C1 segment of cervical spinal cord (tissue), 14 donors: ENCODE measurements at regions not wholly inside any gene's neighbourhood (a gene's known extent, or its start where the extent isn't known, plus 50 kb on each side); places are given as distances from the start of the nearest gene placed in this dataset.

Experiments used
- DNase-seq, 14 donors: peaks; one replicate each; lab custom pipeline; 2025; lab: John Stamatoyannopoulos, UW

DNA sequence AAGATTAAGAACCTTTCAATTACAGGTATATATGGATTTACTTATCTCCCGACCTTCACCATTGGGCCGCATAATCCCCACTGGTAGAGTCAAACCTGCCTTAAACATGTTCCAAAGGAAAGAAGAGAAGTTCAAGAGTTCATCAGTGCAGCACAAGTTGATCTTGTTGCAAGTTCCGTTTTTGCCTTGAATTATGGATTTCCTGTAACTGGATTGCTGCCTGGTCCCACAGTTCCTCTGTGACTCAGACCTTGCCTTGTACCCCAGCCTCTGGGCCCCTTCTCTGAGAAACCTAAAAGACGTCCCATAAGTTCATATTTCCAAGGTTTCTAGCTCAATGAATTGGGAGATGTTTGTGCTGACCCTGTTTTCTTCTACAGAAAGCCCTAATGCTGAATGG, 112.5 kb upstream of the THBS1 start:
- no peak for DNase-seq

DNA sequence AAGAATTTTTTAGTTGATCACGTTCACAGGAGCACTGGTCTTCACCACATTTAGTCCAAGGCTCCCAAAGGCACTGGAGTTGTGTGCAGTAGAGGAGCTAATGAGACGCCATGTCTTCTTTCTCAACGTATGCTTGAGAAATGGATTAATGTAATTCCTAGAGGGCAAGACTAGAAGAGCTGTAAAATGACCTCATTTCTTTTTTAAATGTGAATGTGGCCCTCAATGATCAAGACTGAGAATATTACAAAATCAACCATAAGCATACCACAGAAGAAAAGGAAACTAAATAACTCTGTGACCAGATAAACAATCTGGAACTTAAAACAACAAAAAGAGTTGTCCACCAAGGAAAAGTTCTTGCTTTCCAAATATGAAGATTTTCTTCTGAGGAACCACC, 112.1 kb upstream of the THBS1 start:
- no peak for DNase-seq

DNA sequence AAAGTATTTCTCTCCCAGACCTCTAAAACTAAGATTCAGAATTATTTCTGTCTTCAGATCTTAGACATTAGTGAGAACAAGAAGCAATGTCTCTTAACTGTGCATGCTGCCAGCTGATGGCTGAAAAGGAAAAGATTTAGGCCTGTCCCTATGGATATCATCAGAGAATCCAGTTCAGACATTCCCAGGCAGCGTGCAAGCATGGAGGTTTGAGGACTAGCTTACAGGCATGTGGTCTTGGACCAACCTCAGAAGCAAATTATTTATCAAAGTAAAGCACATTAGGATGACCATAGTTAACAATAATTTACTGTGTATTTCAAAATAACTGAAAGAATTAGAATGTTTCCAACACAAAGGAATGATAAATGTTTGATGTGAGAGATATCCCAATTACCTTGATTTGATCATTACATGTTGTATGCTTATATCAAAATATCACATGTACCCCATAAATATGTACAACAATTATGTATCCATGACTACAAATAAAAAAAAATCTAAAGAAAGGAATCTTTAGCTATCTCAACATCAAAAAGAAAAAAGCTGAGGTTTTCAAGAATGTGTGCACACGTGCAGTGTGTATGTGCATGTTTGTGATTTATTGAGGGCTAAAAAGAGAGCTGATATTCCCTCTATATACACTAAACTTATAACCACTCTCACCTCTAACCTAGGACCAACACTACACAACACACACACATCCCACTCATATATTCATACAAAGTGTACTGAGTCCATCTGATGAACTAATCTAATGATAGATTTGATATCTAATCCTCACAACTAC, 108.9 kb upstream of the THBS1 start:
- DNase-seq, result no peak

DNA sequence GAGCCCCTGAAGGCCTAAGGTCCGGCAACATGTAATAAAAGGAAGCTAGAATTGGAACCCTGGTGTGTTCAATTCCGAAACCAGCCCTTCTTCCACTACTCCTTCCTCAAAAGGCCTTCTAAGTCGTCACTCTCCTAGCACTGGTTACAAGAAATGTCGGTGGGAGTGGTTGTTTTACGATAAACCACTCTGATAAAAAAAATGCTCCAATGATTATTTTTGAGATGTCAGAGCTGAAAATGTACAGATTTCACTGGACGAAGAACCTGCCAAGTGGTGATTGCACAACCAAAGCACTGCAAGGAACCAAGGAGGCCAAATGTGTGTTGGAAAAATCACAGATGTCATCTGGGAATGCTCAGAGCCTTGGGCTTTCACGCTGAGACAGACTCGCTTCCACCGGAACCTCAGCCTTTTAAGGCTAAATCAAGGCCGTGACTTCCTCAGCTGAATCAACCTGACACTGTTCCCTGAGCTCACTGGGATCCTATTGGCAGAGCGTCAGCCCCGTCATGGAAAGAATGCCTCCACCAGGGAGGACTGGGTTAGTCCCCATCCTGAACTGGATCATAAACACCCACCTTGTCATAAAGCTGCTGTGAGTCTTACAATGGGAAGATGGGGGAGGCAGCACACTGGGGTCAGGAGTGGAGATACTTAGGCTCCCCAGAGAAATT, 108.1 kb upstream of the THBS1 start:
- no peak for DNase-seq

DNA sequence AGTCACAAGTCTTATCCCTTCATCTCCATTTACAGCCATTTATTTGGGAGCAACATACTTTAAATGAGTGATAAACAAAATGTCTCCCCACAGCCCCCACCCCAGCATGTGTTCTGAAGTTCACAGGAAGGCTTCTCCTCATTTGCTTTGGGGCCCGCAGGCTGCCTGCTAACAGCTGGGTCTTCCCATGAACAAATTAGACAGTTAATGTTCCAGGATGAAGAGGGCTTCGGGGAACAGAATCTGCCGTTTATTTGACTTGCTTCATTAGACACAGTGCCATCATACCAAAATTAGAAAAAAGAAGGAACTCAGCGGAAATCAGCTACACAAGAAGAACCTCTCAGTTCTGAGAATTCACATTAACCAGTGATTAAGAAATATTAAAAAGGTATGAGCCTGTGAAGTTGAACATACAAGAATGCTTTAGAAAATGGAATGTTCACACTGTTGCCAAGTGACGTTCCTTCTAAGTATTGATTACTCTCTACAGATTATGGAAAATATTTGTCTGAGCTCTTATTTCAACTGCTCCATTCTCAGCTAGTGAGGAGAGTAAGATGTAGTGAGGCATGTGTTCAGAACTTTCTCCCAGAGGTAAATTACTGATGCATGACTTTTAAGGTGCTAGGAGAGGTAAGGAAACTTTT, 107.5 kb upstream of the THBS1 start:
- DNase-seq, result no peak

DNA sequence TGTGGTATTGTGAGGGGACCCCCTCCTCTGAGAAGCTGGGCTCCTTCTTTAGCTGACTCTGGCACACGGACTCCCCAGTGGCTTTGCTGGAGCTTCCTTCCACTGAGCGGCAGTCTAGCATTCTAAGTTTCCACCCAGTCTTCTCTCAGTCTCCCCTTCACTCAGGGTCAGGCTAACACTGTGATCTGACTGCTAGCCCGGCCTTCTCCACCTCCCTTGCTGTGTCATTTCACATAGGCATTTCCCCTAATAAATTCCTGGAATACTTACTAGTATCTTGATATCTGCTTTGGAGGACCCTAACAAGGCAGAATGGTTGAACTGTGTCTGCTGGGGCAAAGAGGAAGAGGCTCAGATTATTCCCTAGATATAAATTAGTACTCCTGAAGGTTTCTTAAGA, 106.2 kb upstream of the THBS1 start:
- no peak for DNase-seq

DNA sequence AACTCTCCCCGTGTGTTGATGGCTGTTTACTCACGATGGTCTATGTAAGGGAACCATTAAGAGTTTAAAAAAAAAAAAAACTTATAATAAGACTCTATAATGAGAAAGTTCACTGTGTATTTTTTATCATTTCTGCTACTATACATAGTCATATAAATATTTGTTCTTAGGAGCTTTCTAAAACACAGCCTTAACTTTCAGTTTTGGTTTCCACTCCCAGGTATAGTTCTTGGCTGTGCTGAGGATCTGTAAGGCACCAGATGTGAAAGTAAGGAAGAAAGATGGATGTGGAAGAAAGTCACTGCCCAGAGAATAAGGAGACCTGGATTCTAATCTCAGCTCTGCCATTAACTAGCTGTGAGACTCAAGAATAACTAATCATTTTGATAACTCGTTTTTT, 101.9 kb upstream of the THBS1 start:
- no peak for DNase-seq

DNA sequence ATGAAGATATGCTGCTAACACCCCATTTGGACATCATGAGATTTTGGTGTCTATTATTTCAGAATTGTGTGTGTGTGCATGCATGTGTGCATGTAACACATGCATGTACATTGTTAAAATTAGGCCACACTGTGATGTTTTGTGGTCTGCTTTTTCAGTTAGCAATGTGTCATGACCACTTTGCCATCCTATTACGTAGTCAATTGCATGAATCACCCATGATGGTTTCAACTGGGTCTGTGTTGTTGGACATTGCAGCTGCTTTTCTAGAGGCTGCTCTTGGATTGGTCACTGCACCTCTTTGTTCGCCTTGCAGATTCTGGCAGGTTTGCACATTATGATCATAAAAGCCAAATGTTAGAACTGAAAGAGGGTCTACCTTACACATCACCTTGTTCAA, 101.0 kb upstream of the THBS1 start:
- DNase-seq, result no peak

DNA sequence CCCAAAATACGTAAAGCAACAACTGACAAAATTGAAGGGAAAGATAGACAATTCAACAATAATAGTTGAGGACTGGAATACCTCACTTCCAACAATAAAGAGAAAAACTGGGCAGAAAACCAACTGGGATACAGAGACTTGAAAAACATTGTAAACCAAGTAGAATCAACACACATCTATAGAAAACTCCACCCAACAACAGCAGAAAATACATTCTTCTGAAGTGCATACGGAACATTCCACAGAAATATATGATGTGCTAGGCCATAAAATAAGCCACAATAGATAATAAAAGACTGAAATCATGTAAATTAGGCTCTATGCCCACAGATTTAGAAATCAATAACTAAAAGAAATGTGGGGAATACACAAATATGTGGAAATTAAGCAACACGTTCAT, 98.4 kb upstream of the THBS1 start:
- DNase-seq, result no peak

DNA sequence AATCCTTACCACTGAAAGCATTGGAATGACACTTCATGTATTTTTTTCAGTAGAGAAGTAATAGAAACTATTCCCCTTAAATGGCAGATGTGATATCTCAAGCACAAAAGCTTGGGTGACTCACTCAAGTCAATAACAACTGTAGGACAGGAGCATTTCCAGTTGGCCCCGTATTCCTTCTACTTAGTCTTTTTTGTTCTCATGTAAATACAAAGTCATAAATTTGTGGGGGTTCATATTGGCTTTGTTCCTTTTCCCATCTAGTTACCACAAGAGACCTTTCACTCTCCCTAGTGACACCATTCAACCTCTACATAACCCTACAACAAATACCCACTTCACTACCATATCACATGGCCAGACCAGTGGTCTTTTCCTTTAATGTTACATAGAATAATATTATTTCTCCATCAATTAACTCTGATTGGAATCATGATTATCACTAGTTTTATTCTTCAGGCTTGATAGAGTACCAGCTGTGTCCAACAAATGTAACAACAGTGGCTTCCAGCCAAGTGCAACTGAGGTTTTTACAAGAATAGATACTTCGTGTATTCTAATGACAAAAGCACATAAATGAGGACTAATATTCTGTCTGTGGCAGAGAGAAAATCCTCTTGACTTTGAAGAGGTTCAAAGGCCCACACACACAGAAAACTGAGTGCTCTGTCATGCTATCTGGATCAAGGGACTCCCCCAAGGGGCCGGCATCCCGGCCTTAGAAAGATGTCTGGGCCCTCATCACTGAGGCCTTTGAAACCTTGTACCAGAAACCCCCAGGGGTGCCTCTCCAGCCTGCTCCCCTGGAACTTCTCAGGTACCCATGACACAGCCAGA, 94.0 kb upstream of the THBS1 start:
- DNase-seq, result no peak

DNA sequence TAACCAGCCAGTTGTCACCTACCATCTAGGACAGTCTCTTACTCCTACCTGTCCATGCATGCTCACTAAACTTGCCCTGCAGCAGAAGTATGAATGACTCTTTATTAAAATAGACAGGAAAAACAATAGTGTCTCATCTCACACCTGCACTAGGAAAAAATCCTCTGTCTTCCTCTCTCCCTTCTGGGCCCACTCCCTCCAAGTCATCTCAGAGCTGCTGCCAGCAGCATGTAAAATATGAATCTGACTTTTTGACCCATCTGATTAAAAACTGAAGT, 93.5 kb upstream of the THBS1 start:
- DNase-seq, result no peak

DNA sequence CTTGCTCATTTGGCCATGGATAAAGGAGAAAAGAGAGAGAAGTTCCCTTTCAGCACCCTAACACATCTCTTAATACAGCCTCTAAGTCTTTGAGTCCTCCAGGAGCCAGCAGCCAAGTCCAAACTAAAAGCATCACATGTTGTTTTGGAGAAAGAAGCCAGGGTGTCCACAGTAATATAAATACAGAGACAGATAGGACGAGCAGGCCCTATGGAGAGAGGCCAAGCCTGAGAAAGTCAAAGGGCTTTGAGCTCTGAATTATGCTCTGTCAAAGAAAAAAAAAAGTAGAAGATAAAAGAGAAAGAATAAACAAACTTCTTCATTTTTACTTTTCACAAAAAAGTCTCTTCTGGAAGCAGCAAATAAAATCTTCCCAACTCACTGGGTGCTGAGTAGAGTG, 92.4 kb upstream of the THBS1 start:
- DNase-seq, result no peak

DNA sequence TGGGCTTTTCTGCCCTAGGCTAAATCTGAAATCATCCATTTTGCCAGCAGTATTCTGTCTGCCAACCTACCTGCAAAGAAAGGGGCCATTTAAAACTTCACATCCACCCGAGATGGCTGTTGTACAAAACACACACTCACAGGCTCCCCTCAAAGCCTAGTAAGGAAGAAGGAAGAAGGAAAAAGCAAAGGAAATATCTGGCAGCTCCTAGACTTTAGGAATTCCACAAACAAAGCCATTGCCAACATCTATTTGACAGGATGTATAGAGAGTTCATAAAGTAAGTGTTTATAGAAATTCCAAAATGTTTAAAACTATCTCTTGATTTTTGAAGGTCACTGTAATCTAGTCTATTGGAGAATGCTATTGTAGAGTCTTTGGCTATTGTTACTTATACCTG, 91.9 kb upstream of the THBS1 start:
- no peak for DNase-seq

DNA sequence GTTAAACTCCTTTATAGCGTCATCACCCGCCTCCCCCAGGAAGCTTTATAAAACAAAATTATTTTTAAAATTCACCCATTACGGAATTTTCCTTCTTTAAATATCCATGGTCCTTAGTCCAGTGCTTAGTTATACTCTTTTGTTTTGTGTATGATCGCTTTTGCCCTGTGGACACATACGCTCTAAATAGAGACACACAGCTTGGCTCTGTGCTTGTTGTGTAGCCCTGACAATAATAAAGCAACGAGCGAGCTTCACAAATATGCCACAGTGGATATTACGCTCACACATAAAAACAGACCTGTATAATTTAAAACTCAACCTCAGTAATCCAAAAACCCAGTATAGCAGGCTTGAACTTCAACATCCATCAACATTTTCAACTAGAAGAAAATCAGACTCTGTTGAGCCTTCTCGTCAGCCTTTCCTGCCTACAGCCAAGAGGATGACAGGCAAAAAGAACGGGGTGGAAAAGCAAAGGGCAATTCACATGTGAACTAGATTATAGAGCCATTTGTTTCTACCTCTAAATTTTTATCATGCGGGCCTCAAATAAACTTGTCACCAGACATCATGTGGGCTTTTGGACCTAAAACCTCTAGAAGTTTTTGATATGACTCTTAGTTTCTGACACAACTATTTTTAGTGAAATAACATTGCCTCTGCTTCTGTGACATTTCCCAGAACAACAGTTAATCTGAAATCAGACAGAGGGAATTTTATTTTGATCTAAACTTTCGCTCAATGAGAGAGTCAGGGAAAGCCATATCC, 89.6 kb upstream of the THBS1 start:
- DNase-seq, result no peak

DNA sequence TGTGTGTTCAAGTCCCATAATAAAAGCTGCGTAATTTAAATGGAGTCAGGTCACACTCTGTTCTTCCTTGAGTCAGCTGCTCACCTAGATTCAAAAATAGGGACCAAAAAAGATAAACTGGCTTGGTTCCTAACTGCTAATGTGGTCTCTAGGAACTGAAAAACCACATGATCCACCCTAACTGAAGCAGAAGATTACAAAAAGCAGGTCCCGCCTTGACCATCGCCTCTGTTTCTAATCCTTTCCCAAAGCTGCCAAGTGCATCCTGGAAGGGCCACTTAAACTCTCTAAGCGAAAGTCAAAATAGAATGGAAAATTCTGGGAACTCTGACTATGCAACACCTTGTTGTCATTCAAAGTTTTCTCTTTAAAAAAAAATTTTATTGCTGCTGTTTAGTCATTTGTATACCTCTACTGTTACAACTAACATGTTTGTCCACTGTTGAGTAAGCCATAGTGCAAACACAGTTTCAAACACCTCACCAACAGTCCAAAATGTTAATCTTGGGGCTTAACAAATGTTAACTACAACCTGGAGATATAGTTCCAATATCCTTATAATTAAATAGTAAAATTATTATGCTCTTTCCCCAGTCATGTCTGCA, 88.9 kb upstream of the THBS1 start:
- no peak for DNase-seq

DNA sequence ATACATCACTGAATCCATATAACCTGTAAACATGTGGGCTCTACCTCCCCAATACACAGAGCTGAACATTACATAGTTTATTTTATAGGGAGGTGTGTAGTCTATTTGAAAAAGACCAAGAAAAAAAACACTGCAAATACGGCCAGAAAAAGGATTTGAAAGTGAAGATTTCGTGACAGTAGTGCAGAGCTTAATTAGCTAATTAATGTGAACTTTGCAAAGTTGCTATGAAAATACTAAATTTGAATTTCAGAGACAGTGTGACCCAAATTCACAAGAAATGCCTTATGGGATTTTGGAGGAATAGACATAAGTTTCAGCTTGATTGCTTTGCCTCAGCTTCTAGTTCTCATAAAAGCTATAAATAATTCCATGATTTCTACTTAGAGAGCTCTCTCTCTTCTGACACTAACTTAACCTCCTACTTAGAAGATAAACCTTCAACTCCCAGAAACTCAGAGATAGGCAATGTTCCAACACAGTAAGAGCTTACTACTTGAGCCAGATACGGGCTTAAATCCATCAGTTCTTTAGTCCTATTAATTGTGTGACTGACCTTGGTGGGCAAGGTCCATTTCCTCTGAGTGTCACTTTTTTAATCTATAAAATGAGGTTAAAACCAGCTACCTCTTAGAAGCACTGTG, 87.3 kb upstream of the THBS1 start:
- DNase-seq, result no peak

DNA sequence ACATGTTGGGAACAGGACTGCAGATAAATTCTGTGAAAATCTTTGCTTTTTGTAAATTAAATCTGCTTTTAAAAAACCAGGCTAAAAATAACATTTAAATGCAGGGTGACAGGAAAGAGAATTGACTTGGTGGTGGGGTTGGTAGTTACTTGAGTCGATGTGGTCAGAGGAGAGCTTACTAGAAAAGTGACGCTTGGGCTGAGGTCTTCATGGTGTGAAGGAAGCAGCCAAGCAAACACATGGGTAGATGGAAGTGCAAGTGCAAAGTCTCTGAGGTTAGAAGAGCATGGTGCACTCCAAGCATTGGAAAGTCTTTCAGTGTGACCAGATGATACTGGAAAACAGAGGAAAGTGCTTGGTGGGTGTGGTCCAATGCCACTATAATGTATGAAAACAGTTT, 86.4 kb upstream of the THBS1 start:
- no peak for DNase-seq

DNA sequence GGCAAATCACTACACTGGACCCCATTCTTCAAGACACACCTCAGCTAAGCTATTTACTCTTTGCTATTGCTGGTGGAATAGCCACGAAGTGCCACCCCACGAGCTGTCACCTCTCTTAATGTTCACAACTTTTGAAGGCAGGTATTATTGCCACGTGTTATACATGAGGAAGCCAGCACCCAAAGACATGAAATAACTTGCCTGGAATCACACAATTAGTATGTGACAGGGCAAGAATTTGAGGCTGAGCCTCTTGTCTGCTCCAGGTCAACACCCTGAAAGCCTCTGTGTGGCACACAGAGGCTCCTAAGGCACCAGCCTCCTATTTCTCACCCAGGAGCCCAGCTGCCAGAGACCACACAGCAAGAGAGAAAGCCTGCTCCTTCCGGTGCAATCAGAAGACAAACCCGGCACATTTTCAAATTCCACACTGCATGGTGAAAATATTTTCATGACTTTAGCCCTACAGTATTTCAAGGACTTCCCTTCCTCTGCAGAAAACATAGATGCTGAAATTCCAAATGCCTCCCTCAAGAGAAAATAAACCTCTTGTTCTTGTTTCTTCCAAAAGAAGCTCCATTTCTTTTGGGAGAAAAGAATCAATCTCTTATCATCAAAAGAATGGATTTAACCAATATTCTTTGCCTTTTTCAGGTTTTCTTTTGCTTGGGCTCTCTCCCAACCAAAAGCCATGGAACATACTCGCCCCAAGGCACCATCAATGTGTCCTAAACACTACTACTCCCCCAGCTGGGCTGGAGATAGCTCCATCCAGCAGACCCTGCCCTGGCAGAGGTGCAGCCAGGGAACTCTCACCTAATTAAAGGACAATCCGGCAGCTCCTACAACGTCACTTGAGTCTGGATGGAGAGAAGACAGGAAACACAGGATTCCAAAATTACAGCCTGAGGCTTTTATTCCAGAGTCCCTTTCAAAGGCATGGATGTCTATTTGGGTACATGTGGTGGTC, 84.7 kb upstream of the THBS1 start:
- DNase-seq, result no peak

DNA sequence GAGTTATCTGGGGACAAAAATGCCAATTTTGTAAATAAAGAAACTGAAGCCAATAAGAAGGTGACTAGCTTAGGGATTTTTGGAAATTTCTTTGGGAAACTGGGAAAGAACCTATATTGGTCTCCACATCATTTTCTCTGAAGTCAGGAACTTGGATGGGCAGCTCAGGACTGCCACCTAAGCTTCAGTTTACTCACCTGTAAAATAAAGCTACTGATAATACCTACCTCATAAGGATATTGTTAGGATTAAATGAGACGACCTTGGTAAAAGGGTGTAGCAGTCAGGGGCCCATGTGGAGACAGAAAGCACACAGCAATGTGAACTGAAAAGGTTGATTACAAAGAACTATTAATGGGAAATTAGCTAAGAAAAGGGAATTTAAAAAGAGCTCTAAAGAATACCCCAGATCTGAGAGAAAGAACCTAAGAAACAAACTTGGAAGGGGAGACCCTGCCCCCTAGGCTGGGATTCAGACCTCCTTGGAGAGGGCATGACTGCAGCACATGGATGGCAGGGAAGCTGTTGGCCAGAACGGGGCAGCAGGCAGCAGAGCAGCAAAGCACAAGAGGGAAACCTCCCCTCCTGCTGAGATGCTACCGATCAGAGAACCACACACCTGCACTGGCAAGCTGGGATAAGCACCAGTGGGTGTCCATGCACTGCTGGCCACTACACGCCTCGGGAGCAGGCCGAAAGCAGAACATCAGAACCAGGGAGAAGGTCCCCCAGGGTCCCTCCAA, 83.7 kb upstream of the THBS1 start:
- no peak for DNase-seq
